CD4-positive, alpha-beta T cell (primary cell): ENCODE measurements at regions not wholly inside any gene's neighbourhood (a gene's known extent, or its start where the extent isn't known, plus 50 kb on each side); places are given as distances from the start of the nearest gene placed in this dataset.

Experiments
- ATAC-seq: fragments of 200-7000 bp; cut with Tn5 transposase; one replicate; pipeline ENCODE4 v1.10.0; 2022; ENCODE audit warnings: mild to moderate bottlenecking; ENCODE audit not compliant: poor library complexity
- CTCF ChIA-PET: fragments of 350-600 bp; sonication (Branson Sonifier 250); formaldehyde crosslinking; loops from one replicate; lab custom pipeline; 2021; ENCODE audit warnings: antibody characterized with exemption, inconsistent platforms; lab: Charles Lee
- POLR2A ChIA-PET: fragments of 350-600 bp; sonication (Branson Sonifier 250); formaldehyde crosslinking; loops from one replicate; lab custom pipeline; 2021; ENCODE audit warnings: antibody characterized with exemption, inconsistent platforms; lab: Charles Lee
- DNase-seq, 14 experiments: peaks; one replicate each; pipeline ENCODE4 v3.0.0-alpha.2; 2013 to 2020; ENCODE audit warnings: mixed read lengths in 2 of 14
- H3K27ac ChIP-seq, 2 donors: one replicate each; pipeline versions ENCODE4 v1.5.1 to v1.7.0; 2013; ENCODE audit warnings: low read length in 2 of 2, low read depth in 1 of 2, mild to moderate bottlenecking in 1 of 2
- H3K27me3 ChIP-seq, 2 experiments: 1 replicate in 1 of 2; 2 replicates in 1 of 2; pipeline versions ENCODE4 v1.6.1 to v1.7.0; 2013; ENCODE audit warnings: low read length in 2 of 2, control low read depth in 1 of 2, mild to moderate bottlenecking in 1 of 2, moderate library complexity in 1 of 2; ENCODE audit not compliant: insufficient read depth in 2 of 2, control insufficient read depth in 1 of 2
- H3K36me3 ChIP-seq: one replicate; pipeline ENCODE4 v1.6.1; 2013; ENCODE audit warnings: low read length, control low read depth; ENCODE audit not compliant: insufficient read depth
- H3K4me1 ChIP-seq: one replicate; pipeline ENCODE4 v1.6.1; 2013; ENCODE audit warnings: low read length, control low read depth; ENCODE audit not compliant: insufficient read depth
- H3K4me3 ChIP-seq: one replicate; pipeline ENCODE4 v1.5.1; 2013; ENCODE audit warnings: mild to moderate bottlenecking, low read length, moderate library complexity
- H3K9me3 ChIP-seq, 2 experiments: 1 replicate in 1 of 2; 2 replicates in 1 of 2; pipeline versions ENCODE4 v1.6.1 to v1.7.0; 2013; ENCODE audit warnings: low read length in 2 of 2, mild to moderate bottlenecking in 2 of 2, control low read depth in 1 of 2, moderate library complexity in 1 of 2; ENCODE audit not compliant: control insufficient read depth in 1 of 2, insufficient read depth in 1 of 2
- H3K27ac Mint-ChIP-seq: one replicate; pipeline ENCODE4 v1.8.0; 2020; ENCODE audit warnings: mixed read lengths
- H3K27me3 Mint-ChIP-seq: one replicate; pipeline ENCODE4 v1.8.0; 2021; ENCODE audit warnings: mixed read lengths
- H3K36me3 Mint-ChIP-seq: one replicate; pipeline ENCODE4 v1.8.0; 2021; ENCODE audit warnings: low read depth, mixed read lengths
- H3K4me1 Mint-ChIP-seq: one replicate; pipeline ENCODE4 v1.8.0; 2021; ENCODE audit warnings: low read depth, mixed read lengths
- H3K4me3 Mint-ChIP-seq: one replicate; pipeline ENCODE4 v1.8.0; 2020; ENCODE audit warnings: mild to moderate bottlenecking, mixed read lengths
- H3K9me3 Mint-ChIP-seq: one replicate; pipeline ENCODE4 v1.8.0; 2020; ENCODE audit warnings: mixed read lengths
- CTCF ChIP-seq: fragments of 200-600 bp; IDR thresholded peaks from one replicate; pipeline ENCODE4 v1.8.0; 2022; ENCODE audit warnings: antibody characterized with exemption, mild to moderate bottlenecking
- intact Hi-C, 2 experiments: fragments of 100-400 bp; cut with DNase I in 1 of 2; cut with micrococcal nuclease in 1 of 2; formaldehyde crosslinking; loops; one replicate each; pipeline versions ENCODE4 v1.15.1 to v1.9.0; 2023 to 2025; cut with DNase I, micrococcal nuclease

GRCh38 chr5:34597034-34598027 is 58.8 kb upstream of the RAI14 start:
- ChIA-PET CTCF (no interaction called here), POLR2A (no interaction called here)
- H3K36me3 ChIP-seq, result no peaks in the 10 kb centered on the region
- no peak for TF ChIP-seq CTCF
- no peak for DNase-seq
- no peaks in the 10 kb centered on the region for H3K27me3 ChIP-seq
- H3K4me1 ChIP-seq, result no peaks in the 10 kb centered on the region
- intact Hi-C loops, result no loop called here
- Mint-ChIP-seq H3K36me3 (no peaks in the 10 kb centered on the region), H3K9me3 (no peaks in the 10 kb centered on the region), H3K27me3 (peaks cover under 1% of the 10 kb centered on the region), H3K27ac (no peak overlapping the region), H3K4me3 (no peak overlapping the region), H3K4me1 (no peaks in the 10 kb centered on the region)
- no peak overlapping the region for H3K4me3 ChIP-seq
- no peak overlapping the region for H3K27ac ChIP-seq
- no peak for ATAC-seq
- no peaks in the 10 kb centered on the region for H3K9me3 ChIP-seq

DNA sequence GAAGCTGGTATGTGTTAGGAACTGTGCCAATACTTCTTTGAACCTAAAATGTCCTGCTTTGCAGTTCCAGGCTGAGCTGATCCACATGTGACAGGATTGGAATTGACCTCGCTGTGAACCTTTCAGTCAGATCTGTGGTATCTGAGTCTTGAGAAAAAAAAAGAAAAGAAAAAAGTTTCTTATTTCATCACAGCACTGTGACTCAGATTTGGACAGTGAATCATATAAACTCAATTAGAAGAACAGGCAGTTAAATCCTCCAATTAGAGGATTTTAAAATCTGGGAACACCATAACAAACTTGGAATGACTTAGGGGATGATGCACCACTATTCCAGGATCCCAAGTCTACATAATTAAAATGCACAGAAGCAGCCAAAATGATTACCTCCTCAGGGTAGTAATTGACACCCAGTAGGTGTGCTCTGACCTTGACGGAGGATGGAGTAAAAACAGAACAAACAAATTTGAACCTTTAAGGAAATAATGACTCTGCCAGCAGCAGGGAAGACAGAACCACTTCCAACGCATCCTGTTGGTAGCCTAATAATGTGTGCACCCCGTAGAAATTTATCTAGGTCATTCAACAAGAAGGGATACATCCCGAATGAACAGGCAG is 57.8 kb upstream of the RAI14 start:
- CTCF ChIA-PET, result no interaction called here
- H3K4me3 Mint-ChIP-seq, result no peak overlapping the region
- POLR2A ChIA-PET, result no interaction called here
- H3K36me3 Mint-ChIP-seq, result no peaks in the 10 kb centered on the region
- ATAC-seq, result no peak
- intact Hi-C loops, result no loop called here
- H3K9me3 ChIP-seq, result no peaks in the 10 kb centered on the region
- no peaks in the 10 kb centered on the region for H3K9me3 Mint-ChIP-seq
- H3K27ac Mint-ChIP-seq, result no peak overlapping the region
- H3K27me3 Mint-ChIP-seq, result no peaks in the 10 kb centered on the region
- H3K36me3 ChIP-seq, result no peaks in the 10 kb centered on the region
- H3K4me1 Mint-ChIP-seq, result no peaks in the 10 kb centered on the region
- H3K27me3 ChIP-seq, result no peaks in the 10 kb centered on the region
- H3K4me1 ChIP-seq, result no peaks in the 10 kb centered on the region
- TF ChIP-seq CTCF, result no peak
- H3K27ac ChIP-seq, result no peak overlapping the region
- H3K4me3 ChIP-seq, result no peak overlapping the region
- DNase-seq, result no peak

DNA sequence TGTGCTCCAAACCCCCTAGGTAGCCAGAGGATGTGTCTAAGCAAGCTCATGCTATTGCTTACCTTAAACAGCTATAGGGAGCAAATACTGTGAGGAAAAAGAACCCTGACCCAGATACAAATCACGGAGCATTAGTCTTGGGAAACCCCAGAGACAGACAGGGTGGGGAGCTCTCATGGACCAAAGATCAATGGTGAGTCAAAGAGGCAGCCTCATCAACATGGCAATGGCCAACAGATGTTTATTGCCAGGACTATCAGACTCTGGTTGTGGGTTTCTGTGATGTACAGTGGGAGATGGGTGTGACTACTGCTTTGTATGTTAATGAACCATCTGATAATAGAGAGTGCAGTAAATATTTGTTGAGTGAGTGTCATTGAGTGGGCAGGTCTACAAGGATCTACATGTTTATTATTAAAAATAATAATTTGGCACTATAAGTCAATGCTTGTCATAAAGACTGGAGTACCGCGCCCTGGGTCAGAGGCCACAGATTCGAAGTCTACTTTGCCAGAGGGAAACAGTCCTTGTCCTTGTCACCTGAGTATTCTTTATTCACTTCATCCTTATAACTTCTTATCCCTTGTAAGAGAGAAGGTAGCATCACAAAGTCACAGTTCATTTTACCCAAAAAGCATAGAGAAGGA is 56.5 kb upstream of the RAI14 start:
- H3K4me3 Mint-ChIP-seq, result no peak overlapping the region
- no peaks in the 10 kb centered on the region for H3K4me1 Mint-ChIP-seq
- no peaks in the 10 kb centered on the region for H3K36me3 Mint-ChIP-seq
- ChIA-PET POLR2A (no interaction called here), CTCF (no interaction called here)
- intact Hi-C loops, result no loop called here
- DNase-seq (no peak), ATAC-seq (no peak)
- no peaks in the 10 kb centered on the region for H3K4me1 ChIP-seq
- no peak overlapping the region for H3K4me3 ChIP-seq
- H3K9me3 ChIP-seq, result no peaks in the 10 kb centered on the region
- no peak overlapping the region for H3K27ac Mint-ChIP-seq
- no peaks in the 10 kb centered on the region for H3K27me3 Mint-ChIP-seq
- H3K27ac ChIP-seq, result no peak overlapping the region
- no peaks in the 10 kb centered on the region for H3K9me3 Mint-ChIP-seq
- no peaks in the 10 kb centered on the region for H3K27me3 ChIP-seq
- H3K36me3 ChIP-seq, result no peaks in the 10 kb centered on the region
- no peak for TF ChIP-seq CTCF
